Cardiac muscle cell (in vitro differentiated cells and primary cell): ENCODE measurements at regions not wholly inside any gene's neighbourhood (a gene's known extent, or its start where the extent isn't known, plus 50 kb on each side); places are given as distances from the start of the nearest gene placed in this dataset.

Experiments
- DNase-seq, 2 donors: peaks; one replicate each; pipeline versions ENCODE4 v3.0.0 to v3.0.0-alpha.2; 2010 to 2017; ENCODE audit warnings: low read depth in 1 of 2, low spot score in 1 of 2
- H3K27ac ChIP-seq: fragments of 200-600 bp; sonication (generic); 2 replicates; pipeline ENCODE4 v1.5.1; 2016
- H3K27me3 ChIP-seq: fragments of 200-600 bp; sonication (generic); 2 replicates; pipeline ENCODE4 v1.6.0; 2016; ENCODE audit warnings: control low read depth
- H3K36me3 ChIP-seq: fragments of 200-600 bp; sonication (generic); 2 replicates; pipeline ENCODE4 v1.5.1; 2016; ENCODE audit warnings: control low read depth
- H3K4me1 ChIP-seq: fragments of 200-600 bp; sonication (generic); 2 replicates; pipeline ENCODE4 v1.8.1; 2017; ENCODE audit warnings: low read depth, mild to moderate bottlenecking, mixed run types
- H3K4me3 ChIP-seq: fragments of 200-600 bp; sonication (generic); 2 replicates; pipeline ENCODE4 v1.5.1; 2016; ENCODE audit warnings: mild to moderate bottlenecking
- H3K9me3 ChIP-seq: fragments of 200-600 bp; sonication (generic); 2 replicates; pipeline ENCODE4 v1.5.1; 2017; ENCODE audit warnings: low read depth, mild to moderate bottlenecking, control low read depth
- CTCF ChIP-seq: IDR thresholded peaks from 2 replicates; pipeline ENCODE4 v1.5.1; 2012; ENCODE audit warnings: low read depth, mild to moderate bottlenecking, low read length

GRCh38 chr1:200317236-200317635 lies 92.6 kb downstream of the ZNF281 start:
- Histone ChIP-seq H3K36me3 (no peaks in the 10 kb centered on the region), H3K4me3 (no peak overlapping the region), H3K27me3 (peaks cover 51% of the 10 kb centered on the region), H3K27ac (no peak overlapping the region), H3K4me1 (no peaks in the 10 kb centered on the region), H3K9me3 (no peaks in the 10 kb centered on the region)
- no peak for TF ChIP-seq CTCF
- no peak for DNase-seq

- TF ChIP-seq CTCF = no peak
- no peaks in the 10 kb centered on the region for H3K4me1 ChIP-seq
- DNase-seq = no peak
- peaks cover 51% of the 10 kb centered on the region for H3K27me3 ChIP-seq
- no peaks in the 10 kb centered on the region for H3K36me3 ChIP-seq
- H3K4me3 ChIP-seq = no peak overlapping the region
- H3K27ac ChIP-seq = no peak overlapping the region
- no peaks in the 10 kb centered on the region for H3K9me3 ChIP-seq
Observed at GRCh38 chr1:200316148-200316803, 93.6 kb downstream of the ZNF281 start.

GRCh38 chr1:200314085-200314750 lies 95.6 kb downstream of the ZNF281 start:
- no peaks in the 10 kb centered on the region for H3K36me3 ChIP-seq
- peak in 1 of 2 donors; percentile 66 for DNase-seq
- H3K27me3 ChIP-seq = peaks cover 50% of the 10 kb centered on the region
- H3K4me1 ChIP-seq = no peaks in the 10 kb centered on the region
- H3K4me3 ChIP-seq = no peak overlapping the region
- no peak overlapping the region for H3K27ac ChIP-seq
- H3K9me3 ChIP-seq = no peaks in the 10 kb centered on the region
- TF ChIP-seq CTCF = no peak

- no peaks in the 10 kb centered on the region for H3K9me3 ChIP-seq
- DNase-seq = peak in 1 of 2 donors; percentile 23
- H3K36me3 ChIP-seq = no peaks in the 10 kb centered on the region
- no peaks in the 10 kb centered on the region for H3K4me1 ChIP-seq
- no peak for TF ChIP-seq CTCF
- no peak overlapping the region for H3K27ac ChIP-seq
- H3K4me3 ChIP-seq = no peak overlapping the region
- peaks cover 33% of the 10 kb centered on the region for H3K27me3 ChIP-seq
Observed at GRCh38 chr1:200311256-200311655, 98.6 kb downstream of the ZNF281 start.

GRCh38 chr1:200310824-200311223 lies 99.0 kb downstream of the ZNF281 start:
- no peaks in the 10 kb centered on the region for H3K4me1 ChIP-seq
- no peaks in the 10 kb centered on the region for H3K9me3 ChIP-seq
- DNase-seq = no peak
- TF ChIP-seq CTCF = no peak
- no peak overlapping the region for H3K4me3 ChIP-seq
- H3K36me3 ChIP-seq = no peaks in the 10 kb centered on the region
- no peak overlapping the region for H3K27ac ChIP-seq
- peaks cover 33% of the 10 kb centered on the region for H3K27me3 ChIP-seq
